ENCODE measurements at regions not wholly inside any gene's neighbourhood (a gene's known extent, or its start where the extent isn't known, plus 50 kb on each side); places are given as distances from the start of the nearest gene placed in this dataset.

GRCh38 chr16:26901983-26902382 is 164.7 kb upstream of the C16orf82 start:
- no peak for DNase-seq (ENCODE audit: low spot score)
- no peak for TF ChIP-seq CTCF (IDR thresholded peaks at IDR 0.05; ENCODE audit: extremely low read depth, missing control alignments)

GRCh38 chr16:26905336-26905735 is 161.4 kb upstream of the C16orf82 start:
- TF ChIP-seq CTCF (IDR thresholded peaks at IDR 0.05; ENCODE audit: extremely low read depth, missing control alignments), result no peak
- DNase-seq (ENCODE audit: low spot score), result no peak

DNA sequence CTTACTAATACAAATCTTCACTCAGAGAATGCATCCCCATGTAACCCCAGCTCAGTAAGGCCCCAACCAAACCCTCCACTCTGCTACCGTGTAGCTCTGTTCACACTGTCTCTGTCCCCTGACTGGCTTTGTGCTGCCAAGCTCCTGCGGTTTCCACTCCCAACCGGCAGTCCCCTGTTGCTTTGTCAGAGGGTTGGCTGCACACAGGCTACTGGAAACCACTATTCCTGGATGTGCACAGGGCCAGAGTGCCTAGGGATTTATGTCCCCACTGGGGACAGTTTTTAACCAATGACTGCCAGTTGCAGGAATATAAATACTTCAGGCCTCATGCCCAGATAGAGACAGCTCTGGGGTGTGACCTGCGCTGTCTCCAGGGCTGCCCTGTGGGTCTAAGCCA is 157.1 kb upstream of the C16orf82 start:
- no peak for TF ChIP-seq CTCF (IDR thresholded peaks at IDR 0.05; ENCODE audit: extremely low read depth, missing control alignments)
- no peak for DNase-seq (ENCODE audit: low spot score)

DNA sequence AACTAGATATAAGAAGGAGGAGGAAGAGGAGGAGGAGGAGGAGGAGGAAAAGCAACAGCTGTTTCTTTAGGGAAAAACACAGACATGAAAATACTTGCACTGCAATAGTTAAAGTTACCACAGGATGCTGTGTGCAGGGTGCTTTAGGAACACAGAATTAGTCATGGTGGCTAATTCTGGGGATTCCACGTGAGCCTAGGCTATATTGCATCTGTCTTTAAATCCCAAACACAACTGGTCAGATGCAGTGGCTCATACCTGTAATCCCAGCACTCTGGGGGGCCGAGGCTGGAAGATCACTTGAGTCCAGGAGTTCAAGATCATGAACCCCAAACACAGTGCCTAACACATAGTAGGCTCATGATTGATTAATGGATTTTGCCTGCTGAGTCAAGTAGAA is 155.3 kb upstream of the C16orf82 start:
- TF ChIP-seq CTCF (IDR thresholded peaks at IDR 0.05; ENCODE audit: extremely low read depth, missing control alignments), result no peak

GRCh38 chr16:26913851-26914250 is 152.9 kb upstream of the C16orf82 start:
- no peak for DNase-seq (ENCODE audit: low spot score)
- no peak for TF ChIP-seq CTCF (IDR thresholded peaks at IDR 0.05; ENCODE audit: extremely low read depth, missing control alignments)

More for the DNA sequence above, 155.3 kb upstream of the C16orf82 start:
- DNase-seq (ENCODE audit: low spot score), result no peak

DNA sequence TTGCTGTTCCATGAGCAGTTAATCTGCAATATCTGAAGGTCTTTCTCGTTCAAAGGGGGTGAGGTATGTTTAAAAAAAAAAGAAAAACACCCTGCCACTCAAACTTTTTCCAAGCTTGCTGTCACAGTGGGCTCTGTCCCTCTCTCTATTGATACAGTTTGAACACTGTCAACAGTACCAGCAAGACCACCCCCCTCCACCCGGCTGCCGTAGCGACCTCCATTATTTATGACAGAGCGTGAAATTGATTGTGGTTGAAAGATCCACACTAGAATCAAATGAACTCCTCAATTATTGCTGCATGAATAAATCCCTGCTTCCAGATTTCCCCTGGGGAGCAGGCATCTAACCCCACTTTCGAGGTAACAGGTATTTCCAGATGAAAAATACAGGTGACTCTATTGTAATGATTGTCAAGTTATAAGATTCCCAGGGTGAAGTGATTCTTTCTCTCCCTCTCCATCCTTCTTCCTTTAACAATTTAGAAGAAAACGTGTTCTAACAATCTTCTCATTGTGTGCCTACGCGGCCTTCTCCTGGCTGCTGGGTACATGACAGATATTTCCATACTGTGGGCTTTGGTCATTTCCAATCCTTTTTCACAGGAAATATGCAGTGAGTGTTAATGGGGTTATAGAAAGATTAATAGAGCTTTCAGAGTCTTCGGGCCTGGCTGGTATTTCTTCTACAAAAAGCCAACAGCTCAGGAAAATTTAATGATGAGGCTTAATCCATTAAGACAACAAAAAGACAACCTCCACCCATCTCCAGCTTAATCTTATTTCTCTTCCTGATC is 135.7 kb upstream of the C16orf82 start:
- DNase-seq (ENCODE audit: low spot score), result no peak
- TF ChIP-seq CTCF (IDR thresholded peaks at IDR 0.05; ENCODE audit: extremely low read depth, missing control alignments), result no peak

DNA sequence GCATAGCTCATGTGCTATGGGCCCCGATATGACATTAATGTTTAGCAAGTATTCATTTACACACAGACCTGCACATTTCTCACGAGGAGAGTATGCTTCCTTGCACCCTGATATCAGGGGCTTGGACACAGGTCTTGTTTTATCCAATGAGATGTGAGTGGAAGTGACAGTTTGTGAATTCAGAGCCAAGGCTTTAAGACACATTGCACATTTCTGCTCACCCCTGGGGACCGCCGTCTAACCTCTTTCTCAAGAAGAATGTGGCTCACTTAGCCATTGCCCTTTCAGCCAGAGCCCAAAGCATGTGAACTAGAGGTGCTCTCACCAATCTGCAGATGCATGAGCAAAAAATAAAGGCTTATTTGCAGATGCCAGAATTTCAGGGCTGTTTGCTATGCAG is 116.1 kb upstream of the C16orf82 start:
- TF ChIP-seq CTCF (IDR thresholded peaks at IDR 0.05; ENCODE audit: extremely low read depth, missing control alignments), result no peak
- no peak for DNase-seq (ENCODE audit: low spot score)

Measured in GM20000 (cell line).